HEK293 (cell line): ENCODE measurements at regions not wholly inside any gene's neighbourhood (a gene's known extent, or its start where the extent isn't known, plus 50 kb on each side); places are given as distances from the start of the nearest gene placed in this dataset.

ENCODE experiments used
- CTCF ChIA-PET: fragments of 350-600 bp; formaldehyde crosslinking; extraction: SDS; loops from one replicate; lab custom pipeline; 2021; ENCODE audit warnings: antibody characterized with exemption; lab: Yijun Ruan, JAX
- POLR2A ChIA-PET: fragments of 300-600 bp; formaldehyde crosslinking; extraction: SDS; loops from one replicate; lab custom pipeline; 2020; ENCODE audit warnings: antibody characterized with exemption, inconsistent platforms; lab: Yijun Ruan, JAX
- H3K27ac ChIP-seq: fragments of 200-500 bp; sonication (Bioruptor generic); 2 replicates; pipeline ENCODE4 v1.5.1; 2014; ENCODE audit warnings: low read depth, low read length, control low read depth, inconsistent platforms; ENCODE audit errors: extremely low read depth
- H3K36me3 ChIP-seq, 2 experiments: fragments of 200-500 bp in 1 of 2; sonication (Bioruptor generic) in 1 of 2; 1 replicate in 1 of 2; 2 replicates in 1 of 2; pipeline ENCODE4 v1.5.1; 2014 to 2017; ENCODE audit warnings: inconsistent platforms in 2 of 2, low read length in 2 of 2; ENCODE audit not compliant: control insufficient read depth in 2 of 2, insufficient read depth in 1 of 2
- H3K4me1 ChIP-seq: fragments of 200-500 bp; sonication (Bioruptor generic); 2 replicates; pipeline ENCODE4 v1.5.1; 2014; ENCODE audit warnings: mild to moderate bottlenecking, low read length, inconsistent platforms; ENCODE audit not compliant: control insufficient read depth, insufficient read depth
- H3K4me3 ChIP-seq: 2 replicates; pipeline ENCODE4 v1.5.1; 2011; ENCODE audit warnings: low read depth, mild to moderate bottlenecking, control low read depth, low read length, moderate library complexity
- H3K9me3 ChIP-seq: fragments of 200-500 bp; sonication (Bioruptor generic); 2 replicates; pipeline ENCODE4 v1.5.1; 2014; ENCODE audit warnings: low read depth, low read length, inconsistent platforms; ENCODE audit not compliant: control insufficient read depth, insufficient read depth
- FEZF1 ChIP-seq: fragments of 450-650 bp; formaldehyde crosslinking; IDR thresholded peaks from 2 replicates; pipeline ENCODE4 v1.5.1; 2016; ENCODE audit warnings: missing biosample characterization, missing genetic modification characterization
- REPIN1 ChIP-seq: fragments of 450-650 bp; formaldehyde crosslinking; IDR thresholded peaks from 2 replicates; pipeline ENCODE4 v1.5.1; 2017; ENCODE audit warnings: missing biosample characterization, missing genetic modification characterization, low read depth
- ZBTB20 ChIP-seq: fragments of 450-650 bp; formaldehyde crosslinking; IDR thresholded peaks from 2 replicates; pipeline ENCODE4 v1.5.1; 2016; ENCODE audit warnings: missing biosample characterization, missing genetic modification characterization
- ZNF138 ChIP-seq: fragments of 450-650 bp; formaldehyde crosslinking; IDR thresholded peaks from 2 replicates; pipeline ENCODE4 v1.5.1; 2016; ENCODE audit warnings: missing biosample characterization, missing genetic modification characterization, borderline replicate concordance
- ZNF19 ChIP-seq: fragments of 450-650 bp; formaldehyde crosslinking; IDR thresholded peaks from 2 replicates; pipeline ENCODE4; 2016; ENCODE audit warnings: missing biosample characterization, missing genetic modification characterization, low read depth
- ZNF354C ChIP-seq: fragments of 450-650 bp; formaldehyde crosslinking; IDR thresholded peaks from 2 replicates; pipeline ENCODE4 v1.5.1; 2016; ENCODE audit warnings: missing biosample characterization, missing genetic modification characterization, low read depth, borderline replicate concordance
- ZNF48 ChIP-seq: fragments of 450-650 bp; formaldehyde crosslinking; IDR thresholded peaks from 2 replicates; pipeline ENCODE4 v1.5.1; 2016; ENCODE audit warnings: missing biosample characterization, missing genetic modification characterization
- ZNF658 ChIP-seq: fragments of 450-650 bp; formaldehyde crosslinking; IDR thresholded peaks from 2 replicates; pipeline ENCODE4; 2016; ENCODE audit warnings: missing biosample characterization, missing genetic modification characterization
- ZNF660 ChIP-seq: fragments of 450-650 bp; IDR thresholded peaks from 2 replicates; pipeline ENCODE4 v1.5.1; 2018; ENCODE audit warnings: missing biosample characterization, mild to moderate bottlenecking, missing genetic modification characterization
- ZNF768 ChIP-seq: fragments of 450-650 bp; formaldehyde crosslinking; IDR thresholded peaks from 2 replicates; pipeline ENCODE4 v1.5.1; 2018; ENCODE audit warnings: missing biosample characterization, mild to moderate bottlenecking, missing genetic modification characterization
- TF ChIP-seq, protein P1 (sequence below): fragments of 450-650 bp; formaldehyde crosslinking; IDR thresholded peaks from 2 replicates; pipeline ENCODE4 v1.5.1; 2016; ENCODE audit warnings: missing biosample characterization, missing genetic modification characterization, borderline replicate concordance
- TF ChIP-seq, protein P2 (sequence below): fragments of 450-650 bp; formaldehyde crosslinking; conservative IDR thresholded peaks from 2 replicates; pipeline ENCODE4 v1.5.1; 2016; ENCODE audit warnings: low read depth, missing biosample characterization, missing genetic modification characterization
- TF ChIP-seq, protein P3 (sequence below): fragments of 450-650 bp; formaldehyde crosslinking; IDR thresholded peaks from 2 replicates; pipeline ENCODE4 v1.5.1; 2016; ENCODE audit warnings: missing biosample characterization, missing genetic modification characterization

DNA sequence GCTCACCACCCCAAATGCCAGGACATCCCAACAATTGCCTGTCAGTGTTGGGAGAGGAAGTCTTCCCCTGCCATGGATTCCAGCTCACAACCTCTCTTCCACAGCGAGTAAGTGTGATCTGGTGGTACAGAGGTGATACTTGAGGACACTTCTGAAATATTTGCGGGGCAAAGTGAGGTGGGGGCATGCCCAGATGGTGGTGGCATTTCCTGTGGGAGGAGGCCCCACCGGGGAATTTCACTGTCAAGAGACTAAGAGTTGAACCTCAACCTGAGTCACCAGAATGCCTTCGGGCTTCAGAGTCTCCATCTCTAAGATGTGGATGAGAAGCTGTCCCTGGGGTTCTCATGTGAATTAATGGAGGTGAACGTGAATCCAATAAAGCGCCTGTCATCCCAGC lies 122.3 kb upstream of the RFLNA start (continued):
- TF ChIP-seq, protein P1, sequence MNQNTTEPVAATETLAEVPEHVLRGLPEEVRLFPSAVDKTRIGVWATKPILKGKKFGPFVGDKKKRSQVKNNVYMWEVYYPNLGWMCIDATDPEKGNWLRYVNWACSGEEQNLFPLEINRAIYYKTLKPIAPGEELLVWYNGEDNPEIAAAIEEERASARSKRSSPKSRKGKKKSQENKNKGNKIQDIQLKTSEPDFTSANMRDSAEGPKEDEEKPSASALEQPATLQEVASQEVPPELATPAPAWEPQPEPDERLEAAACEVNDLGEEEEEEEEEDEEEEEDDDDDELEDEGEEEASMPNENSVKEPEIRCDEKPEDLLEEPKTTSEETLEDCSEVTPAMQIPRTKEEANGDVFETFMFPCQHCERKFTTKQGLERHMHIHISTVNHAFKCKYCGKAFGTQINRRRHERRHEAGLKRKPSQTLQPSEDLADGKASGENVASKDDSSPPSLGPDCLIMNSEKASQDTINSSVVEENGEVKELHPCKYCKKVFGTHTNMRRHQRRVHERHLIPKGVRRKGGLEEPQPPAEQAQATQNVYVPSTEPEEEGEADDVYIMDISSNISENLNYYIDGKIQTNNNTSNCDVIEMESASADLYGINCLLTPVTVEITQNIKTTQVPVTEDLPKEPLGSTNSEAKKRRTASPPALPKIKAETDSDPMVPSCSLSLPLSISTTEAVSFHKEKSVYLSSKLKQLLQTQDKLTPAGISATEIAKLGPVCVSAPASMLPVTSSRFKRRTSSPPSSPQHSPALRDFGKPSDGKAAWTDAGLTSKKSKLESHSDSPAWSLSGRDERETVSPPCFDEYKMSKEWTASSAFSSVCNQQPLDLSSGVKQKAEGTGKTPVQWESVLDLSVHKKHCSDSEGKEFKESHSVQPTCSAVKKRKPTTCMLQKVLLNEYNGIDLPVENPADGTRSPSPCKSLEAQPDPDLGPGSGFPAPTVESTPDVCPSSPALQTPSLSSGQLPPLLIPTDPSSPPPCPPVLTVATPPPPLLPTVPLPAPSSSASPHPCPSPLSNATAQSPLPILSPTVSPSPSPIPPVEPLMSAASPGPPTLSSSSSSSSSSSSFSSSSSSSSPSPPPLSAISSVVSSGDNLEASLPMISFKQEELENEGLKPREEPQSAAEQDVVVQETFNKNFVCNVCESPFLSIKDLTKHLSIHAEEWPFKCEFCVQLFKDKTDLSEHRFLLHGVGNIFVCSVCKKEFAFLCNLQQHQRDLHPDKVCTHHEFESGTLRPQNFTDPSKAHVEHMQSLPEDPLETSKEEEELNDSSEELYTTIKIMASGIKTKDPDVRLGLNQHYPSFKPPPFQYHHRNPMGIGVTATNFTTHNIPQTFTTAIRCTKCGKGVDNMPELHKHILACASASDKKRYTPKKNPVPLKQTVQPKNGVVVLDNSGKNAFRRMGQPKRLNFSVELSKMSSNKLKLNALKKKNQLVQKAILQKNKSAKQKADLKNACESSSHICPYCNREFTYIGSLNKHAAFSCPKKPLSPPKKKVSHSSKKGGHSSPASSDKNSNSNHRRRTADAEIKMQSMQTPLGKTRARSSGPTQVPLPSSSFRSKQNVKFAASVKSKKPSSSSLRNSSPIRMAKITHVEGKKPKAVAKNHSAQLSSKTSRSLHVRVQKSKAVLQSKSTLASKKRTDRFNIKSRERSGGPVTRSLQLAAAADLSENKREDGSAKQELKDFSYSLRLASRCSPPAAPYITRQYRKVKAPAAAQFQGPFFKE (tag by site-specific recombination): no peak
- TF ChIP-seq, protein P2, sequence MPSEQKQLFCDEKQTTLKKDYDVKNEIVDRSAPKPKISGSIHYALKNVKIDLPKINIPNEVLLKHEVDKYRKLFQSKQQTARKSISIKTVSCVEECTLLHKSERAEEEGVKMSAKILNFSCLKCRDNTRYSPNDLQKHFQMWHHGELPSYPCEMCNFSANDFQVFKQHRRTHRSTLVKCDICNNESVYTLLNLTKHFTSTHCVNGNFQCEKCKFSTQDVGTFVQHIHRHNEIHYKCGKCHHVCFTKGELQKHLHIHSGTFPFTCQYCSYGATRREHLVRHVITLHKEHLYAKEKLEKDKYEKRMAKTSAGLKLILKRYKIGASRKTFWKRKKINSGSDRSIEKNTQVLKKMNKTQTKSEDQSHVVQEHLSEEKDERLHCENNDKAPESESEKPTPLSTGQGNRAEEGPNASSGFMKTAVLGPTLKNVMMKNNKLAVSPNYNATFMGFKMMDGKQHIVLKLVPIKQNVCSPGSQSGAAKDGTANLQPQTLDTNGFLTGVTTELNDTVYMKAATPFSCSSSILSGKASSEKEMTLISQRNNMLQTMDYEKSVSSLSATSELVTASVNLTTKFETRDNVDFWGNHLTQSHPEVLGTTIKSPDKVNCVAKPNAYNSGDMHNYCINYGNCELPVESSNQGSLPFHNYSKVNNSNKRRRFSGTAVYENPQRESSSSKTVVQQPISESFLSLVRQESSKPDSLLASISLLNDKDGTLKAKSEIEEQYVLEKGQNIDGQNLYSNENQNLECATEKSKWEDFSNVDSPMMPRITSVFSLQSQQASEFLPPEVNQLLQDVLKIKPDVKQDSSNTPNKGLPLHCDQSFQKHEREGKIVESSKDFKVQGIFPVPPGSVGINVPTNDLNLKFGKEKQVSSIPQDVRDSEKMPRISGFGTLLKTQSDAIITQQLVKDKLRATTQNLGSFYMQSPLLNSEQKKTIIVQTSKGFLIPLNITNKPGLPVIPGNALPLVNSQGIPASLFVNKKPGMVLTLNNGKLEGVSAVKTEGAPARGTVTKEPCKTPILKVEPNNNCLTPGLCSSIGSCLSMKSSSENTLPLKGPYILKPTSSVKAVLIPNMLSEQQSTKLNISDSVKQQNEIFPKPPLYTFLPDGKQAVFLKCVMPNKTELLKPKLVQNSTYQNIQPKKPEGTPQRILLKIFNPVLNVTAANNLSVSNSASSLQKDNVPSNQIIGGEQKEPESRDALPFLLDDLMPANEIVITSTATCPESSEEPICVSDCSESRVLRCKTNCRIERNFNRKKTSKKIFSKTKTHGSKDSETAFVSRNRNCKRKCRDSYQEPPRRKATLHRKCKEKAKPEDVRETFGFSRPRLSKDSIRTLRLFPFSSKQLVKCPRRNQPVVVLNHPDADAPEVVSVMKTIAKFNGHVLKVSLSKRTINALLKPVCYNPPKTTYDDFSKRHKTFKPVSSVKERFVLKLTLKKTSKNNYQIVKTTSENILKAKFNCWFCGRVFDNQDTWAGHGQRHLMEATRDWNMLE (tag by site-specific recombination): no peak
- TF ChIP-seq ZNF354C (tag by site-specific recombination): no peak
- no peak for TF ChIP-seq ZNF658
- TF ChIP-seq REPIN1 (tag by site-specific recombination): no peak
- no peak for TF ChIP-seq ZNF48 (tag by site-specific recombination)
- TF ChIP-seq ZNF138: no peak
- no peak for TF ChIP-seq FEZF1 (tag by site-specific recombination)
- no peak for TF ChIP-seq ZNF660 (tag by site-specific recombination)
- TF ChIP-seq, all 188 proteins: peak for 0

DNA sequence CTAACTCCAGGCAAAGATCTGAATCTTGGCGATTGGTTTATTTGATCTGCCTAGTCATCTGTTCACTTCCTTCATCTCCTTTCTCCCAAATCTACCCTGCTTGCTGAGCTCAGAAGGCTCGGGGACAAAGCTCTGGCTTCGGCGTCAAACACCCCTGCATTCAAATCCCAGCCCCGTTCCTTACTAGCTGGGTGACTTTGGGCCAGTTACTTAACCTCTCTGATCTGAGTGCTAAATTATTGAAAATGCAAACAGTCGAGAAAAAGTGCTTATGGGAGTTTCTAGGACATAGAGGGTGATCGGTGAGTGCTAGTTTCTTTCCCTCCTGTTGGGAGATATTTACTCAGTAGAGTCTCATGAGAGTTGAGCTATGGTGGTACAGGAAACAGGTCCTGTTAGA lies 121.2 kb upstream of the RFLNA start:
- CTCF ChIA-PET: no interaction called here
- no peak for TF ChIP-seq ZBTB20
- no peak for TF ChIP-seq ZNF19 (tag by site-specific recombination)
- TF ChIP-seq ZNF768 (tag by site-specific recombination): 0 out of 2 replicates have a peak, but pooled peaks have one; percentile 47
- TF ChIP-seq, protein P3, sequence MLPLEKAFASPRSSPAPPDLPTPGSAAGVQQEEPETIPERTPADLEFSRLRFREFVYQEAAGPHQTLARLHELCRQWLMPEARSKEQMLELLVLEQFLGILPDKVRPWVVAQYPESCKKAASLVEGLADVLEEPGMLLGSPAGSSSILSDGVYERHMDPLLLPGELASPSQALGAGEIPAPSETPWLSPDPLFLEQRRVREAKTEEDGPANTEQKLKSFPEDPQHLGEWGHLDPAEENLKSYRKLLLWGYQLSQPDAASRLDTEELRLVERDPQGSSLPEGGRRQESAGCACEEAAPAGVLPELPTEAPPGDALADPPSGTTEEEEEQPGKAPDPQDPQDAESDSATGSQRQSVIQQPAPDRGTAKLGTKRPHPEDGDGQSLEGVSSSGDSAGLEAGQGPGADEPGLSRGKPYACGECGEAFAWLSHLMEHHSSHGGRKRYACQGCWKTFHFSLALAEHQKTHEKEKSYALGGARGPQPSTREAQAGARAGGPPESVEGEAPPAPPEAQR (tag by site-specific recombination): no peak
- TF ChIP-seq, all 188 proteins: peak for 1
- POLR2A ChIA-PET: interaction anchor here (1.0 kb wide), 1 partner anchor 17 kb away, joined by 3 read pairs; no protein-coding TSS in a partner anchor
- no peaks in the 10 kb centered on the region for H3K9me3 ChIP-seq
- H3K36me3 ChIP-seq: no peaks in the 10 kb centered on the region
- H3K27ac ChIP-seq: no peak overlapping the region
- H3K4me1 ChIP-seq: no peaks in the 10 kb centered on the region
- no peak overlapping the region for H3K4me3 ChIP-seq
